ENCODE measurements at regions not wholly inside any gene's neighbourhood (a gene's known extent, or its start where the extent isn't known, plus 50 kb on each side); places are given as distances from the start of the nearest gene placed in this dataset.
A peak's percentile ranks its signal among the peaks of the same experiment; 100 is the strongest.
"Not testable (repeated sequence)": the region's sequence is repeated elsewhere in the genome, so short reads cannot be mapped to it uniquely, and the experiment has no call there.

DNA sequence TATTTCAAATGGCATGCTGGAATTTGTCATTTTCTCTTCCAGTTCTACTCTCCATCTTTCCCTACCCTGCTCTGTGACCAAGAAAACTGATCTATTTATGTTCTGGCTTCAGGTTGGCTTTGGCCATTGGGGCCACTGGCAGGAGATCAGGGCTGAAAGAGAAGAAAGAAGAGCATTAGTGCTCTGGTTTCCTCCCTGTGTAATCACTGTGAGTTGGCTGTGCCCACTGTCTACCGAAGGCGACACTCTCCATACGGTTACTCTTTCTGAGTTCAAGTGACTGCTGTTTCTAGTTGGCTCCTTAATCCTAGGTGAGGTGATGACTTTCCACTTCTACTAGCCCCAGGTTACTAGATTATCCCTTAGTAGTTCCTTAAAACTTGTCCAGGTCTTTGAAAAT lies 372.6 kb downstream of the PRELID2 start:
- H3K4me3 ChIP-seq (ENCODE audit: low read length): no peak overlapping the region
- no peak for DNase-seq (ENCODE audit: low read depth)
- H3K4me1 ChIP-seq (ENCODE audit: control insufficient read depth, insufficient read depth, low read length): peaks cover 17% of the 10 kb centered on the region
- H3K9me3 ChIP-seq (ENCODE audit: control insufficient read depth, low read length): no peaks in the 10 kb centered on the region
- H3K9ac ChIP-seq (ENCODE audit: low read length): no peak overlapping the region
- no peaks in the 10 kb centered on the region for H3K36me3 ChIP-seq (ENCODE audit: control insufficient read depth, insufficient read depth, low read length, severe bottlenecking)
- no peaks in the 10 kb centered on the region for H3K27me3 ChIP-seq (replicated peaks; ENCODE audit: control insufficient read depth, insufficient read depth, low read length)

GRCh38 chr5:145450286-145450885 lies 384.8 kb downstream of the PRELID2 start:
- no peak for DNase-seq (ENCODE audit: low read depth)
- no peaks in the 10 kb centered on the region for H3K36me3 ChIP-seq (ENCODE audit: control insufficient read depth, insufficient read depth, low read length, severe bottlenecking)
- H3K4me3 ChIP-seq (ENCODE audit: low read length): no peak overlapping the region
- H3K9me3 ChIP-seq (ENCODE audit: control insufficient read depth, low read length): no peaks in the 10 kb centered on the region
- no peaks in the 10 kb centered on the region for H3K4me1 ChIP-seq (ENCODE audit: control insufficient read depth, insufficient read depth, low read length)
- H3K27me3 ChIP-seq (replicated peaks; ENCODE audit: control insufficient read depth, insufficient read depth, low read length): no peaks in the 10 kb centered on the region
- no peak overlapping the region for H3K9ac ChIP-seq (ENCODE audit: low read length)

DNA sequence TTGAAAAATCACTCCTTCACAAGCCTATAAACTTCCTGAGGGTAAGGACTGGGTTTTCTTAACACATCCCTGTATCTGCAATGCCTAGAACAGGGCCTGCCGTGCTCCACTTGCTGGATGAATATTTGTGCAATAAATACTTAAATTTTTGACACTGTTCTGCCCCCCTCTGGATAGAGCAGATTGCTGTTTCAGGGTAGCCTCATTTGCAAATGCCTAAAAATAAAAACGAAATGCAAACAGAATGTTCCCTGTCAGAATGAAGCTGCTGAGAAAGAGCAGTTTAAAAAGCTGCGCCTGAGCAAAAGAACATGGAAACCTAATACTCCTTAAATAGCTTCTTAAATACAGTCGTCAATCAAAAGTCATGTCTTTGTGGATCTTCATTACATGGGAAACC lies 385.3 kb downstream of the PRELID2 start:
- Histone ChIP-seq H3K27me3 (replicated peaks; ENCODE audit: control insufficient read depth, insufficient read depth, low read length) (no peaks in the 10 kb centered on the region), H3K4me3 (ENCODE audit: low read length) (no peak overlapping the region), H3K4me1 (ENCODE audit: control insufficient read depth, insufficient read depth, low read length) (no peaks in the 10 kb centered on the region), H3K9me3 (ENCODE audit: control insufficient read depth, low read length) (no peaks in the 10 kb centered on the region), H3K36me3 (ENCODE audit: control insufficient read depth, insufficient read depth, low read length, severe bottlenecking) (no peaks in the 10 kb centered on the region), H3K9ac (ENCODE audit: low read length) (no peak overlapping the region)
- DNase-seq (ENCODE audit: low read depth): no peak

DNA sequence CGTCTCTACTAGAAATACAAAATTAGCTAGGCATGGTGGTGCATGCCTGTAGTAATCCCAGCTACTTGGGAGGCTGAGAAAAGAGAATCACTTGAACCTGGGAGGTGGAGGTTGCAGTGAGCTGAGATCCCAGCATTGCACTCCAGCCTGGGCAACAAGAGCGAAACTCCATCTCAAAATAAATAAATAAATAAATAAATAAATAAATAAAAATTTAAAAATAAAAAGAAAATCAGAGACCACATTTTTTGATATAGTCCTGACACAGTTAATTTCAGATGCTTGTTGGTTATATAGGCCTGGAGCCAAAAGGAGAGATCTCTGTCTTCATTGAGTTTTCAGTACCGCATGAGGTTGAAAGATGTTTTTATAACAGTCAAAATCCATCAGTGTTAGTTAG lies 388.3 kb downstream of the PRELID2 start:
- H3K9ac ChIP-seq (ENCODE audit: low read length); H3K4me1 ChIP-seq (ENCODE audit: control insufficient read depth, insufficient read depth, low read length); H3K36me3 ChIP-seq (ENCODE audit: control insufficient read depth, insufficient read depth, low read length, severe bottlenecking); H3K4me3 ChIP-seq (ENCODE audit: low read length); H3K9me3 ChIP-seq (ENCODE audit: control insufficient read depth, low read length); H3K27me3 ChIP-seq (replicated peaks; ENCODE audit: control insufficient read depth, insufficient read depth, low read length); DNase-seq (ENCODE audit: low read depth): not testable (repeated sequence)

DNA sequence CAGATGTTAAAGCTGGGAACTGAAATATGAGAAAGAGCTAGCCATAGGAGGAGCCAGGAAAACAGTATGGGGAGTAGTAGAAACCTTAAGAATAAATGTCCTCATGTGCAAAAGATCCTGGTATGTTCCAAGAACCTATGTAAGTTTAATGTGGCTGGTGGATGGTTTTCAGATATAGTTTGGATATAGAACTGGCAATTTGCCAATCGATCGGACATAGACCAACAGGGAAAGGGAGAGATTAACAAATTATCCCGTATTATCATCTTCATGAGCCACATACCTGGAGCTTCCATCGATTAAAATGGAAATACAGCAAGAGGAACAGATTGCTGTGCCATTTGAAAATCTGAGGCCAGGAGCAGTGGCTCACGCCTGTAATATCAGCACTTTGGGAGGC lies 388.7 kb downstream of the PRELID2 start:
- Histone ChIP-seq H3K4me1 (ENCODE audit: control insufficient read depth, insufficient read depth, low read length) (no peaks in the 10 kb centered on the region), H3K36me3 (ENCODE audit: control insufficient read depth, insufficient read depth, low read length, severe bottlenecking) (no peaks in the 10 kb centered on the region), H3K27me3 (replicated peaks; ENCODE audit: control insufficient read depth, insufficient read depth, low read length) (no peaks in the 10 kb centered on the region), H3K9ac (ENCODE audit: low read length) (no peak overlapping the region), H3K4me3 (ENCODE audit: low read length) (no peak overlapping the region), H3K9me3 (ENCODE audit: control insufficient read depth, low read length) (no peaks in the 10 kb centered on the region)
- DNase-seq (ENCODE audit: low read depth): no peak

GRCh38 chr5:145445027-145445426 lies 390.1 kb downstream of the PRELID2 start:
- no peak overlapping the region for H3K9ac ChIP-seq (ENCODE audit: low read length)
- H3K36me3 ChIP-seq (ENCODE audit: control insufficient read depth, insufficient read depth, low read length, severe bottlenecking): no peaks in the 10 kb centered on the region
- H3K27me3 ChIP-seq (replicated peaks; ENCODE audit: control insufficient read depth, insufficient read depth, low read length): no peaks in the 10 kb centered on the region
- DNase-seq (ENCODE audit: low read depth): no peak
- H3K4me1 ChIP-seq (ENCODE audit: control insufficient read depth, insufficient read depth, low read length): no peaks in the 10 kb centered on the region
- H3K9me3 ChIP-seq (ENCODE audit: control insufficient read depth, low read length): peaks cover 6% of the 10 kb centered on the region
- H3K4me3 ChIP-seq (ENCODE audit: low read length): no peak overlapping the region

GRCh38 chr5:145443964-145444363 lies 391.2 kb downstream of the PRELID2 start:
- no peaks in the 10 kb centered on the region for H3K4me1 ChIP-seq (ENCODE audit: control insufficient read depth, insufficient read depth, low read length)
- no peak overlapping the region for H3K9ac ChIP-seq (ENCODE audit: low read length)
- H3K36me3 ChIP-seq (ENCODE audit: control insufficient read depth, insufficient read depth, low read length, severe bottlenecking): no peaks in the 10 kb centered on the region
- peaks cover 13% of the 10 kb centered on the region for H3K9me3 ChIP-seq (ENCODE audit: control insufficient read depth, low read length)
- H3K4me3 ChIP-seq (ENCODE audit: low read length): no peak overlapping the region
- no peaks in the 10 kb centered on the region for H3K27me3 ChIP-seq (replicated peaks; ENCODE audit: control insufficient read depth, insufficient read depth, low read length)
- no peak for DNase-seq (ENCODE audit: low read depth)

DNA sequence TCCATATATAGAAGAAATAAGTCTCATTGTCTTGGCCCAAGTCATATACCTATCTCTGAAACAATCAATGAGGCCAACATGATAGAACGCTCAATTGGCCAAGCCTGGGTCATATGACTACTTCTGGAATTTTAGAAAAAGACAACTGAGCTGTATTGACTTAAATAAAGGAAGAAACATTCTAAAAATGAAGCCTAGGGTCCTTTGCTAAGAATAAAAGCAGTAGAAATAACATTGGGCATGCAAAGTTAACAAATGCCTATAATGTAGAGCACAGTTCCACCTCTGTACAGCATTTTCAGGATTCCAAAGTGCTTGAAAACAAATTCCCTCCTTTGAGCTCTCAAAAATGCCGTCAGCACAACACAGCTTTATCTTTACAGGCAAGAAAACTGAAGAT lies 391.8 kb downstream of the PRELID2 start:
- H3K9ac ChIP-seq (ENCODE audit: low read length): no peak overlapping the region
- peaks cover 19% of the 10 kb centered on the region for H3K9me3 ChIP-seq (ENCODE audit: control insufficient read depth, low read length)
- no peaks in the 10 kb centered on the region for H3K27me3 ChIP-seq (replicated peaks; ENCODE audit: control insufficient read depth, insufficient read depth, low read length)
- no peaks in the 10 kb centered on the region for H3K36me3 ChIP-seq (ENCODE audit: control insufficient read depth, insufficient read depth, low read length, severe bottlenecking)
- peak; percentile 5 for DNase-seq (ENCODE audit: low read depth)
- H3K4me3 ChIP-seq (ENCODE audit: low read length): no peak overlapping the region
- H3K4me1 ChIP-seq (ENCODE audit: control insufficient read depth, insufficient read depth, low read length): no peaks in the 10 kb centered on the region

GRCh38 chr5:145442661-145443060 lies 392.5 kb downstream of the PRELID2 start:
- H3K27me3 ChIP-seq (replicated peaks; ENCODE audit: control insufficient read depth, insufficient read depth, low read length); H3K4me1 ChIP-seq (ENCODE audit: control insufficient read depth, insufficient read depth, low read length); H3K36me3 ChIP-seq (ENCODE audit: control insufficient read depth, insufficient read depth, low read length, severe bottlenecking); H3K4me3 ChIP-seq (ENCODE audit: low read length); DNase-seq (ENCODE audit: low read depth); H3K9ac ChIP-seq (ENCODE audit: low read length): not testable (repeated sequence)
- H3K9me3 ChIP-seq (ENCODE audit: control insufficient read depth, low read length): peaks cover 26% of the 10 kb centered on the region

DNA sequence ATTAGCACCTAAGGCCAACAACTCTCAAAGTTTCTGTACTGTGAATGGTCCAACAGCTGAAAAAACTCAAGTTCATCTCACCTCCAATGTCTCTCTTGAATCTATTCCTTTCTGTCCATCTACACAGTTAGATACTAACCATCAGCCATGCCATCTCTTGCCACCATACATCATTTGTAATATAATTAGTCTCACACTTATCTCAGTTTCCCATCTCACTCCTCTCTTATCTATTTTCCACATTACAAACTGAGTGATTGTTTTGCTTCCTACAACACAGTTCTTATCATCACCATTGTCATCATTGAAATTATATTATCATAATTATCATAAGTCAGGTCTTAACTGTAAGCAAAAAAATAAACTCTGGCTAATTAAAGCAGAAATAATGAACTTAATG lies 393.9 kb downstream of the PRELID2 start:
- Histone ChIP-seq H3K27me3 (replicated peaks; ENCODE audit: control insufficient read depth, insufficient read depth, low read length) (no peaks in the 10 kb centered on the region), H3K4me3 (ENCODE audit: low read length) (no peak overlapping the region), H3K36me3 (ENCODE audit: control insufficient read depth, insufficient read depth, low read length, severe bottlenecking) (no peaks in the 10 kb centered on the region), H3K4me1 (ENCODE audit: control insufficient read depth, insufficient read depth, low read length) (no peaks in the 10 kb centered on the region), H3K9ac (ENCODE audit: low read length) (no peak overlapping the region), H3K9me3 (ENCODE audit: control insufficient read depth, low read length) (peaks cover 40% of the 10 kb centered on the region)
- no peak for DNase-seq (ENCODE audit: low read depth)

- H3K9me3 ChIP-seq (ENCODE audit: control insufficient read depth, low read length): peaks cover 42% of the 10 kb centered on the region
- H3K36me3 ChIP-seq (ENCODE audit: control insufficient read depth, insufficient read depth, low read length, severe bottlenecking): no peaks in the 10 kb centered on the region
- H3K27me3 ChIP-seq (replicated peaks; ENCODE audit: control insufficient read depth, insufficient read depth, low read length): no peaks in the 10 kb centered on the region
- no peaks in the 10 kb centered on the region for H3K4me1 ChIP-seq (ENCODE audit: control insufficient read depth, insufficient read depth, low read length)
- no peak for DNase-seq (ENCODE audit: low read depth)
- no peak overlapping the region for H3K9ac ChIP-seq (ENCODE audit: low read length)
- H3K4me3 ChIP-seq (ENCODE audit: low read length): peak overlapping the region; percentile 9
These were observed 397.5 kb downstream of the PRELID2 start for GRCh38 chr5:145437627-145438026.

GRCh38 chr5:145433077-145433476 lies 402.1 kb downstream of the PRELID2 start:
- DNase-seq (ENCODE audit: low read depth): no peak
- Histone ChIP-seq H3K4me3 (ENCODE audit: low read length) (no peak overlapping the region), H3K9me3 (ENCODE audit: control insufficient read depth, low read length) (peaks cover 20% of the 10 kb centered on the region), H3K4me1 (ENCODE audit: control insufficient read depth, insufficient read depth, low read length) (no peaks in the 10 kb centered on the region), H3K9ac (ENCODE audit: low read length) (no peak overlapping the region), H3K36me3 (ENCODE audit: control insufficient read depth, insufficient read depth, low read length, severe bottlenecking) (no peaks in the 10 kb centered on the region), H3K27me3 (replicated peaks; ENCODE audit: control insufficient read depth, insufficient read depth, low read length) (no peaks in the 10 kb centered on the region)
